Hepatocyte (in vitro differentiated cells): ENCODE measurements at regions not wholly inside any gene's neighbourhood (a gene's known extent, or its start where the extent isn't known, plus 50 kb on each side); places are given as distances from the start of the nearest gene placed in this dataset.

Source experiments
- CTCF ChIP-seq: fragments of 200-600 bp; sonication (generic); IDR thresholded peaks from 2 replicates; pipeline ENCODE4 v1.5.1; 2016; ENCODE audit warnings: antibody characterized with exemption, mild to moderate bottlenecking; ENCODE audit not compliant: poor library complexity
- EZH2 ChIP-seq: fragments of 200-600 bp; sonication (generic); IDR thresholded peaks from 2 replicates; pipeline ENCODE4 v1.6.1; 2016; ENCODE audit warnings: antibody characterized with exemption, mild to moderate bottlenecking, borderline replicate concordance
- EZH2phosphoT487 ChIP-seq: fragments of 200-600 bp; sonication (generic); IDR thresholded peaks from one replicate; pipeline ENCODE4 v1.6.1; 2018; ENCODE audit warnings: antibody characterized with exemption, mild to moderate bottlenecking, low read depth, moderate library complexity; ENCODE audit not compliant: unreplicated experiment, severe bottlenecking

- no peak for TF ChIP-seq CTCF
- TF ChIP-seq EZH2 = no peak
- TF ChIP-seq EZH2phosphoT487 = no peak
Measured at GRCh38 chr2:60339286-60339685, 214.2 kb downstream of the BCL11A start.
